ENCODE measurements at regions not wholly inside any gene's neighbourhood (a gene's known extent, or its start where the extent isn't known, plus 50 kb on each side); places are given as distances from the start of the nearest gene placed in this dataset.
A peak's percentile ranks its signal among the peaks of the same experiment; 100 is the strongest.

DNA sequence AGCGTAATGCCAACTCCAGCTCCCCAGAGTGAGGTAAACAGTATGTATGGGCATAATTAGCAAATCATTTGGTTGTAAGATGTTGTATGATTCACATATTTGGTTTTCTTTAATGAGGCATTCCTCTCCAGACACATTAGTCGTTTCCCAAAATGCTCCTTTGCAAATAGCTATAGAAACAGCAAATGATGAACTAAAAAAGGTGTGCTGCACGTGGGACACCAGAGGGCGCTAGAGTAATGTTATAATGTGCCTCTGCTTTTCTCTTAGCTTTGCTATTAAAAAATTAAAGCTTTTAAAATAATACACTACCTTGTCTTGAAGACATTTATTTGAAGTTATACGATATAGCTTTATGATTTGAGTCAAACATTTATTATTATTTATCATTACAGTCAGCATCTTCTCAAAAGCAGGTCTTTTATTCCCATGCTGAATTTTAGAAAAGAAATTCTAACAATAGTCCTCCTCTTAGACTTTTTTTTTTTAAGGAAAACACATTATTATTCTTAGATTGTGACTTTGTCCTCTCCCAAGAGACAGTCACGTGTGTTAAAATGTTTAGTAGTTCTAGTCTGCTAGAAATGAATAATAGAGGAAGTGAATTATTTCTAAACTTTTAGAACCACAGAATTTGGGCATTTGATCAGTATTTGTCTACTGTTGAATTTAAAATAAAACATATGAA is 121.6 kb upstream of the FRY start:
- H3K9me1 ChIP-seq (ENCODE audit: control insufficient read depth, extremely low read depth, insufficient read depth, low read length): no peaks in the 10 kb centered on the region
- H4K20me1 ChIP-seq (ENCODE audit: control insufficient read depth, extremely low read depth, insufficient read depth, low read length): no peaks in the 10 kb centered on the region
- H3K9ac ChIP-seq (ENCODE audit: control insufficient read depth, extremely low read depth, insufficient read depth, low read length): no peak overlapping the region
- no peaks in the 10 kb centered on the region for H3K27me3 ChIP-seq (ENCODE audit: control insufficient read depth, extremely low read depth, insufficient read depth, low read length)
- no peak overlapping the region for H2AFZ ChIP-seq (ENCODE audit: control insufficient read depth, low read length)
- no peaks in the 10 kb centered on the region for H3K4me1 ChIP-seq (ENCODE audit: control insufficient read depth, extremely low read depth, insufficient read depth, low read length)
- no peak overlapping the region for H3K4me3 ChIP-seq (ENCODE audit: control insufficient read depth in 2 of 3, extremely low read depth in 1 of 3, insufficient read depth in 2 of 3, low read depth in 1 of 3, low read length in 3 of 3)
- H3K27ac ChIP-seq (ENCODE audit: control insufficient read depth, insufficient read depth, low read length): no peak overlapping the region
- dilution Hi-C loops (cut with MboI; ENCODE audit: extremely low pct_ligation_motif_present, low sequenced_read_pairs): no loop called here
- peak; percentile 9 for DNase-seq (ENCODE audit: low read depth, low spot score)
- no peaks in the 10 kb centered on the region for H3K36me3 ChIP-seq (ENCODE audit: control insufficient read depth in 2 of 2, extremely low read depth in 1 of 2, insufficient read depth in 2 of 2, low read length in 2 of 2)
- no peaks in the 10 kb centered on the region for H3K9me3 ChIP-seq (ENCODE audit: control insufficient read depth, low read depth, low read length)
- no peak for TF ChIP-seq EZH2 (IDR thresholded peaks at IDR 0.05; ENCODE audit: low read length)
- peak; percentile 49 to 72 (median 68) for TF ChIP-seq CTCF (optimal IDR thresholded peaks at IDR 0.05 in 1 of 3, IDR thresholded peaks at IDR 0.05 in 1 of 3, conservative IDR thresholded peaks at IDR 0.05 in 1 of 3; ENCODE audit: extremely low read depth in 1 of 3, insufficient read depth in 2 of 3, low read length in 3 of 3)
- FAIRE-seq: no peak
- no peaks in the 10 kb centered on the region for H3K79me2 ChIP-seq (ENCODE audit: control insufficient read depth, insufficient read depth, low read length)
- no peak overlapping the region for H3K4me2 ChIP-seq (ENCODE audit: control insufficient read depth, extremely low read depth, insufficient read depth, low read depth, low read length)

DNA sequence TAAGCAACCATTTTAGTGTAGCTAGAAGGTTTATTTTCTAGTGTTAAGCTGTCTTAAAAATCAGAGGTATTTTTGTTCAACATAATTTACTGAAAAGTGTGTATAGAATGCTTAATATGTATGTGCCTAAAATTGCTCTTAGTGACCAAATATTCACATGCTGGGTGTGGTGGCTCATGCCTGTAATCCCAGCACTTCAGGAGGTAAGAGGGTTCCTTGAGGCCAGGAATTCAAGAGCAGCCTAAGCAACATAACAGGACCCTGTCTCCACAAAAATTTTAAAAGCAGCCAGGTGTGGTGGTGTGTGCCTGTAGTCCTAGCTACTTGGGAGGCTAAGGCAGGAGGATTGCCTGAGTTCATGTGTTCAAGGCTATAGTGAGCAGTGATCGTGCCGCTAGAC is 120.9 kb upstream of the FRY start:
- Histone ChIP-seq H4K20me1 (ENCODE audit: control insufficient read depth, extremely low read depth, insufficient read depth, low read length) (no peaks in the 10 kb centered on the region), H3K4me1 (ENCODE audit: control insufficient read depth, extremely low read depth, insufficient read depth, low read length) (no peaks in the 10 kb centered on the region), H3K9ac (ENCODE audit: control insufficient read depth, extremely low read depth, insufficient read depth, low read length) (no peak overlapping the region), H3K4me3 (ENCODE audit: control insufficient read depth in 2 of 3, extremely low read depth in 1 of 3, insufficient read depth in 2 of 3, low read depth in 1 of 3, low read length in 3 of 3) (no peak overlapping the region), H3K36me3 (ENCODE audit: control insufficient read depth in 2 of 2, extremely low read depth in 1 of 2, insufficient read depth in 2 of 2, low read length in 2 of 2) (no peaks in the 10 kb centered on the region), H3K27ac (ENCODE audit: control insufficient read depth, insufficient read depth, low read length) (no peak overlapping the region), H3K9me1 (ENCODE audit: control insufficient read depth, extremely low read depth, insufficient read depth, low read length) (no peaks in the 10 kb centered on the region), H2AFZ (ENCODE audit: control insufficient read depth, low read length) (no peak overlapping the region), H3K4me2 (ENCODE audit: control insufficient read depth, extremely low read depth, insufficient read depth, low read depth, low read length) (no peak overlapping the region), H3K9me3 (ENCODE audit: control insufficient read depth, low read depth, low read length) (no peaks in the 10 kb centered on the region), H3K79me2 (ENCODE audit: control insufficient read depth, insufficient read depth, low read length) (no peaks in the 10 kb centered on the region), H3K27me3 (ENCODE audit: control insufficient read depth, extremely low read depth, insufficient read depth, low read length) (no peaks in the 10 kb centered on the region)
- DNase-seq (ENCODE audit: low read depth, low spot score): no peak
- dilution Hi-C loops (cut with MboI; ENCODE audit: extremely low pct_ligation_motif_present, low sequenced_read_pairs): no loop called here
- TF ChIP-seq CTCF (optimal IDR thresholded peaks at IDR 0.05 in 1 of 3, IDR thresholded peaks at IDR 0.05 in 1 of 3, conservative IDR thresholded peaks at IDR 0.05 in 1 of 3; ENCODE audit: extremely low read depth in 1 of 3, insufficient read depth in 2 of 3, low read length in 3 of 3): no peak
- no peak for TF ChIP-seq EZH2 (IDR thresholded peaks at IDR 0.05; ENCODE audit: low read length)
- no peak for FAIRE-seq
